Testis (tissue), 2 donors: ENCODE measurements at regions not wholly inside any gene's neighbourhood (a gene's known extent, or its start where the extent isn't known, plus 50 kb on each side); places are given as distances from the start of the nearest gene placed in this dataset.

ENCODE experiments used
- POLR2A ChIP-seq: fragments of 450-650 bp; IDR thresholded peaks from one replicate; pipeline ENCODE4 v1.6.1; 2017; ENCODE audit warnings: antibody characterized with exemption, mild to moderate bottlenecking, moderate library complexity
- TF ChIP-seq, protein P1 (sequence below), 3 experiments: fragments of 450-650 bp in 2 of 3; fragments of 200-600 bp in 1 of 3; sonication (generic) in 1 of 3; IDR thresholded peaks; one replicate each; pipeline ENCODE4 v1.5.1; 2016 to 2019; ENCODE audit warnings: antibody characterized with exemption in 3 of 3, mild to moderate bottlenecking in 2 of 3, moderate library complexity in 1 of 3

- TF ChIP-seq, protein P1, sequence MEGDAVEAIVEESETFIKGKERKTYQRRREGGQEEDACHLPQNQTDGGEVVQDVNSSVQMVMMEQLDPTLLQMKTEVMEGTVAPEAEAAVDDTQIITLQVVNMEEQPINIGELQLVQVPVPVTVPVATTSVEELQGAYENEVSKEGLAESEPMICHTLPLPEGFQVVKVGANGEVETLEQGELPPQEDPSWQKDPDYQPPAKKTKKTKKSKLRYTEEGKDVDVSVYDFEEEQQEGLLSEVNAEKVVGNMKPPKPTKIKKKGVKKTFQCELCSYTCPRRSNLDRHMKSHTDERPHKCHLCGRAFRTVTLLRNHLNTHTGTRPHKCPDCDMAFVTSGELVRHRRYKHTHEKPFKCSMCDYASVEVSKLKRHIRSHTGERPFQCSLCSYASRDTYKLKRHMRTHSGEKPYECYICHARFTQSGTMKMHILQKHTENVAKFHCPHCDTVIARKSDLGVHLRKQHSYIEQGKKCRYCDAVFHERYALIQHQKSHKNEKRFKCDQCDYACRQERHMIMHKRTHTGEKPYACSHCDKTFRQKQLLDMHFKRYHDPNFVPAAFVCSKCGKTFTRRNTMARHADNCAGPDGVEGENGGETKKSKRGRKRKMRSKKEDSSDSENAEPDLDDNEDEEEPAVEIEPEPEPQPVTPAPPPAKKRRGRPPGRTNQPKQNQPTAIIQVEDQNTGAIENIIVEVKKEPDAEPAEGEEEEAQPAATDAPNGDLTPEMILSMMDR (IDR thresholded peaks at IDR 0.05), result no peak
- TF ChIP-seq POLR2A, result no peak
These were observed 904.0 kb downstream of the TBL1XR1 start for GRCh38 chr3:176293276-176293675.
